ENCODE measurements at regions not wholly inside any gene's neighbourhood (a gene's known extent, or its start where the extent isn't known, plus 50 kb on each side); places are given as distances from the start of the nearest gene placed in this dataset.

DNA sequence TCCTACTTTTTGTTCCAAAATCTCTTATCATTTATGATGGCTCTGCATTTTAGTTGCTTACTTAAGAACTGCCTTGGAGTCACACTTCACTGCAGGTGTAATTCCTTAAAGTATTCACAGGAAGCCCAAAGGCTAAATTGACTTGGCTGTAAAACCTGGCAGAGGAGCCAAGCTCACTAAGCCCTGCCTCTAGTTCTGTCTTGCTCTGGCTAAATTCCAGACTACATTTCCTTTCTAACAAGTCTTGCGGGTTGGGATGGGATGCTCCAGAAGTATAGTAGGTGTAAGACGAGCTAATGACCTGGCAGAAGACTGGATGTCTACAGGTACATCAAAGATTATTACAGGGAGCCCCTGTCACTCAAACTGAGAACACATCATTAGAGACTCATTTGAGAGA, 924.0 kb upstream of the INTU start:
- Histone ChIP-seq H2AFZ (ENCODE audit: low read depth, low read length) (no peak overlapping the region), H4K20me1 (replicated peaks; ENCODE audit: control insufficient read depth, extremely low read depth, insufficient read depth, low read length) (no peaks in the 10 kb centered on the region), H3K9ac (replicated peaks; ENCODE audit: extremely low read depth, insufficient read depth, low read length) (no peak overlapping the region), H3K4me2 (ENCODE audit: insufficient read depth, low read length) (no peak overlapping the region), H3K9me1 (replicated peaks; ENCODE audit: control insufficient read depth, extremely low read depth, insufficient read depth, low read length) (no peaks in the 10 kb centered on the region), H3K4me1 (ENCODE audit: control insufficient read depth, extremely low read depth, insufficient read depth, low read length) (no peaks in the 10 kb centered on the region), H3K36me3 (ENCODE audit: control insufficient read depth in 2 of 2, extremely low read depth in 1 of 2, insufficient read depth in 2 of 2, low read length in 2 of 2) (no peaks in the 10 kb centered on the region), H3K9me3 (replicated peaks; ENCODE audit: control insufficient read depth, insufficient read depth, low read length) (no peaks in the 10 kb centered on the region), H3K79me2 (ENCODE audit: control insufficient read depth, insufficient read depth, low read length) (no peaks in the 10 kb centered on the region), H3K27ac (ENCODE audit: insufficient read depth, low read depth, low read length) (no peak overlapping the region), H3K4me3 (replicated peaks in 1 of 3; ENCODE audit: insufficient read depth in 1 of 3, low read depth in 1 of 3, low read length in 3 of 3) (no peak overlapping the region), H3K27me3 (ENCODE audit: control insufficient read depth in 2 of 2, insufficient read depth in 2 of 2, low read length in 2 of 2) (no peaks in the 10 kb centered on the region)
- intact Hi-C loops (cut with micrococcal nuclease) (no loop called here), dilution Hi-C loops (cut with MboI; ENCODE audit: extremely low pct_ligation_motif_present, low sequenced_read_pairs) (no loop called here)
- FAIRE-seq (no peak), DNase-seq (ENCODE audit: low read depth, low spot score) (no peak)
- TF ChIP-seq POLR2A (IDR thresholded peaks at IDR 0.05; ENCODE audit: low read depth, low read length) (no peak), GATA2 (IDR thresholded peaks at IDR 0.05; ENCODE audit: insufficient read depth, insufficient read length, low read depth, low read length) (no peak), MAX (IDR thresholded peaks at IDR 0.05; ENCODE audit: insufficient read depth, insufficient read length) (no peak), JUN (IDR thresholded peaks at IDR 0.05; ENCODE audit: borderline replicate concordance, insufficient read depth, insufficient read length, low read depth) (no peak), FOS (IDR thresholded peaks at IDR 0.05; ENCODE audit: borderline replicate concordance, insufficient read depth, low read length) (no peak), MYC (IDR thresholded peaks at IDR 0.05; ENCODE audit: low read depth, low read length) (no peak), CTCF (IDR thresholded peaks at IDR 0.05; ENCODE audit: extremely low read depth in 1 of 2, insufficient read depth in 1 of 2, low read depth in 1 of 2, low read length in 2 of 2) (no peak), POLR2AphosphoS5 (IDR thresholded peaks at IDR 0.05; ENCODE audit: insufficient read depth, low read depth, low read length) (no peak), EZH2 (IDR thresholded peaks at IDR 0.05; ENCODE audit: borderline replicate concordance, low read depth, low read length, severe bottlenecking) (no peak)
- ChIA-PET POLR2A (no interaction called here), CTCF (no interaction called here)
- BruUV-seq (replicated peaks) = no TSS peak
